ENCODE measurements at regions not wholly inside any gene's neighbourhood (a gene's known extent, or its start where the extent isn't known, plus 50 kb on each side); places are given as distances from the start of the nearest gene placed in this dataset.

GRCh38 chr2:207475546-207475945, 54.2 kb upstream of the CREB1 start:
- in situ Hi-C loops (cut with MboI; ENCODE audit: low sequenced_read_pairs) (loop anchor here (10.0 to 25.0 kb wide), 2 partner anchors 587 to 781 kb away; no protein-coding TSS in a partner anchor), intact Hi-C loops (cut with micrococcal nuclease) (loop anchor here (1.0 kb wide), 1 partner anchor 783 kb away; no protein-coding TSS in a partner anchor), dilution Hi-C loops (cut with HindIII; ENCODE audit: low sequenced_read_pairs, unreplicated experiment) (no loop called here)
- no peaks in the 10 kb centered on the region for H3K9me3 ChIP-seq (ENCODE audit: control insufficient read depth, insufficient read depth, low read length)
- no peaks in the 10 kb centered on the region for H3K27me3 ChIP-seq (ENCODE audit: control insufficient read depth, insufficient read depth, low read length)
- H3K18ac ChIP-seq (ENCODE audit: low read depth, low read length): no peak overlapping the region
- CTCF ChIA-PET: no interaction called here
- H3K9me1 ChIP-seq (ENCODE audit: insufficient read depth, low read length): peaks cover 3% of the 10 kb centered on the region
- H2AK5ac ChIP-seq (ENCODE audit: low read depth, low read length): peak overlapping the region; percentile 23; the same call in 1 of the 2 replicates
- no peak overlapping the region; the same call in 1 of the 2 replicates for H3K23ac ChIP-seq (ENCODE audit: low read depth, low read length)
- peaks cover 0 to 13% of the 10 kb centered on the region in 2 experiments; a peak in 1 of 4 replicates for H3K79me1 ChIP-seq (ENCODE audit: low read depth in 1 of 2, low read length in 2 of 2)
- DNase-seq: no peak
- H4K91ac ChIP-seq (ENCODE audit: insufficient read depth, low read depth, low read length): no peak overlapping the region
- 0 out of 2 replicates have a peak overlapping the region, but pooled peaks have one; percentile 2 for H3K27ac ChIP-seq (ENCODE audit: insufficient read depth, low read length)
- POLR2A ChIA-PET (ENCODE audit: unreplicated experiment): no interaction called here
- H3K4ac ChIP-seq (ENCODE audit: low read depth, low read length): peak overlapping the region; percentile 51; the same call in 1 of the 2 replicates
- H2AFZ ChIP-seq (replicated peaks; ENCODE audit: low read length, poor library complexity): no peak overlapping the region
- H3K14ac ChIP-seq (replicated peaks; ENCODE audit: low read depth, low read length): no peak overlapping the region
- no TSS peak for BruUV-seq (replicated peaks)
- no peak overlapping the region for H3K9ac ChIP-seq (ENCODE audit: low read depth, low read length)
- no peak for ATAC-seq (ENCODE audit: low read depth)
- H3K4me1 ChIP-seq (ENCODE audit: control insufficient read depth, insufficient read depth, low read length): peaks cover 10% of the 10 kb centered on the region
- no peaks in the 10 kb centered on the region for H3K36me3 ChIP-seq (ENCODE audit: control insufficient read depth, insufficient read depth, low read length)
- no peak overlapping the region for H3K4me3 ChIP-seq (ENCODE audit: insufficient read depth, low read depth, low read length)
- H2BK20ac ChIP-seq (ENCODE audit: low read depth, low read length): peak overlapping the region; percentile 27; the same call in 1 of the 2 replicates
- no peaks in the 10 kb centered on the region for H4K20me1 ChIP-seq (ENCODE audit: insufficient read depth, low read length)
- H4K8ac ChIP-seq (ENCODE audit: low read depth in 2 of 2, low read length in 2 of 2): no peak overlapping the region
- WGBS, 2 experiments (ENCODE audit: extremely low coverage in 2 of 2, insufficient read length in 1 of 2): no CpG with 5 or more reads among the region's 3 CpGs
- H2BK15ac ChIP-seq (ENCODE audit: low read depth, low read length): peak overlapping the region; percentile 15; the same call in 1 of the 3 replicates
- no peak overlapping the region for H2BK5ac ChIP-seq (ENCODE audit: low read depth, low read length, poor library complexity, severe bottlenecking)
- no peak overlapping the region for H3K4me2 ChIP-seq (ENCODE audit: low read depth, low read length)
- H3K56ac ChIP-seq (ENCODE audit: extremely low read depth, insufficient read depth, low read length): no peak overlapping the region
- H4K5ac ChIP-seq (ENCODE audit: low read depth, low read length): no peak overlapping the region
- no peak overlapping the region for H2AK9ac ChIP-seq (replicated peaks; ENCODE audit: low read depth, low read length, poor library complexity)
- TF ChIP-seq CEBPB (IDR thresholded peaks at IDR 0.05; ENCODE audit: low read depth, low read length): no peak
- no peak for TF ChIP-seq NFE2L2 (IDR thresholded peaks at IDR 0.05; ENCODE audit: low read depth, low read length)
- no peak for TF ChIP-seq RAD21 (IDR thresholded peaks at IDR 0.05; ENCODE audit: low read length)
- TF ChIP-seq RFX5 (IDR thresholded peaks at IDR 0.05; ENCODE audit: low read depth, low read length): no peak
- TF ChIP-seq RCOR1 (IDR thresholded peaks at IDR 0.05; ENCODE audit: insufficient replicate concordance, low read length): no peak
- TF ChIP-seq BHLHE40 (IDR thresholded peaks at IDR 0.05; ENCODE audit: low read depth, low read length): no peak
- TF ChIP-seq USF2 (IDR thresholded peaks at IDR 0.05; ENCODE audit: low read depth, low read length): no peak
- TF ChIP-seq, protein P1, sequence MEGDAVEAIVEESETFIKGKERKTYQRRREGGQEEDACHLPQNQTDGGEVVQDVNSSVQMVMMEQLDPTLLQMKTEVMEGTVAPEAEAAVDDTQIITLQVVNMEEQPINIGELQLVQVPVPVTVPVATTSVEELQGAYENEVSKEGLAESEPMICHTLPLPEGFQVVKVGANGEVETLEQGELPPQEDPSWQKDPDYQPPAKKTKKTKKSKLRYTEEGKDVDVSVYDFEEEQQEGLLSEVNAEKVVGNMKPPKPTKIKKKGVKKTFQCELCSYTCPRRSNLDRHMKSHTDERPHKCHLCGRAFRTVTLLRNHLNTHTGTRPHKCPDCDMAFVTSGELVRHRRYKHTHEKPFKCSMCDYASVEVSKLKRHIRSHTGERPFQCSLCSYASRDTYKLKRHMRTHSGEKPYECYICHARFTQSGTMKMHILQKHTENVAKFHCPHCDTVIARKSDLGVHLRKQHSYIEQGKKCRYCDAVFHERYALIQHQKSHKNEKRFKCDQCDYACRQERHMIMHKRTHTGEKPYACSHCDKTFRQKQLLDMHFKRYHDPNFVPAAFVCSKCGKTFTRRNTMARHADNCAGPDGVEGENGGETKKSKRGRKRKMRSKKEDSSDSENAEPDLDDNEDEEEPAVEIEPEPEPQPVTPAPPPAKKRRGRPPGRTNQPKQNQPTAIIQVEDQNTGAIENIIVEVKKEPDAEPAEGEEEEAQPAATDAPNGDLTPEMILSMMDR (conservative IDR thresholded peaks at IDR 0.05; ENCODE audit: low read depth, low read length): no peak
- no peak overlapping the region for H2BK120ac ChIP-seq (ENCODE audit: low read depth, low read length)

Measured in IMR-90 (cell line).